OCI-M1 (cell line): ENCODE measurements at regions not wholly inside any gene's neighbourhood (a gene's known extent, or its start where the extent isn't known, plus 50 kb on each side); places are given as distances from the start of the nearest gene placed in this dataset.
A peak's percentile ranks its signal among the peaks of the same experiment; 100 is the strongest.

Experiments used
- DNase-seq: peaks from one replicate; lab custom pipeline; 2025; lab: John Stamatoyannopoulos, UW

- no peak for DNase-seq
These were observed 179.3 kb downstream of the OMA1 start for GRCh38 chr1:58367217-58367616.

GRCh38 chr1:58365328-58365727, 181.2 kb downstream of the OMA1 start:
- no peak for DNase-seq

GRCh38 chr1:58363585-58363984, 182.9 kb downstream of the OMA1 start:
- no peak for DNase-seq

GRCh38 chr1:58361134-58361533, 185.4 kb downstream of the OMA1 start:
- DNase-seq, result no peak

- no peak for DNase-seq
These were observed 188.2 kb downstream of the OMA1 start for GRCh38 chr1:58358346-58358745.

- no peak for DNase-seq
These were observed 190.1 kb downstream of the OMA1 start for GRCh38 chr1:58356402-58356801.

- no peak for DNase-seq
These were observed 193.4 kb downstream of the OMA1 start for GRCh38 chr1:58353168-58353567.

- no peak for DNase-seq
These were observed 193.9 kb downstream of the OMA1 start for GRCh38 chr1:58352476-58353092.

- no peak for DNase-seq
These were observed 200.5 kb downstream of the OMA1 start for GRCh38 chr1:58346036-58346355.

GRCh38 chr1:58345215-58346035, 201.1 kb downstream of the OMA1 start:
- no peak for DNase-seq

- no peak for DNase-seq
These were observed 206.3 kb downstream of the OMA1 start for GRCh38 chr1:58340185-58340584.

GRCh38 chr1:58338081-58338480, 208.4 kb downstream of the OMA1 start:
- DNase-seq, result no peak

- no peak for DNase-seq
These were observed 213.0 kb downstream of the OMA1 start for GRCh38 chr1:58333511-58333910.

- no peak for DNase-seq
These were observed 215.4 kb downstream of the OMA1 start for GRCh38 chr1:58331156-58331555.

GRCh38 chr1:58325866-58326265, 220.7 kb downstream of the OMA1 start:
- DNase-seq, result no peak

GRCh38 chr1:58324558-58324957, 222.0 kb downstream of the OMA1 start:
- DNase-seq, result peak; percentile 27

- no peak for DNase-seq
These were observed 228.1 kb downstream of the OMA1 start for GRCh38 chr1:58318157-58319005.

- DNase-seq, result no peak
These were observed 228.8 kb downstream of the OMA1 start for GRCh38 chr1:58317694-58318093.

GRCh38 chr1:58317086-58317485, 229.4 kb downstream of the OMA1 start:
- peak; percentile 2 for DNase-seq

GRCh38 chr1:58316141-58316540, 230.4 kb downstream of the OMA1 start:
- DNase-seq, result no peak

GRCh38 chr1:58312971-58313563, 233.5 kb downstream of the OMA1 start:
- no peak for DNase-seq

GRCh38 chr1:58312461-58312860, 234.1 kb downstream of the OMA1 start:
- DNase-seq, result no peak

GRCh38 chr1:58310881-58311280, 235.6 kb downstream of the OMA1 start:
- peak; percentile 60 for DNase-seq
